ENCODE measurements at regions not wholly inside any gene's neighbourhood (a gene's known extent, or its start where the extent isn't known, plus 50 kb on each side); places are given as distances from the start of the nearest gene placed in this dataset.

DNA sequence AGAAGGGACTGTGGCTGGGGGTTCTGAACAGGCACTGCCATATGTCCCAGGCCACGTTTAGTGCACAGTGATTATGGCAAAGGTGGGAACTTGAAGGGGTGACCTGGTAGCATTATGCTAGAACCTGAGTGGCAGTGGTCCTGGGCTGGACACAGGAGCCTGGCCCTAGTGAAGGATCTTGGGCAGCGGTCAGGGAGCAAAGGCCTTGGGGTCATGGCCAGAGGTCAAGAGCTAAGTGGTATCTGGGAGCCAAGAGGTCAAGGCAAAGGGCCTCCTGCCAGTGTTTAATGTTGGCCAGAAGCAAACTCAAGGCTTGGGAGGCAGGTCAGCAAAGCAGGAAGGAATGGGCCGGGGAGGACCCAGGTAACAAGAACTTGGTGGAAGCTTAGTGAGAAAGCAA, 254.5 kb downstream of the CDH26 start:
- intact Hi-C loops (cut with DNase I; ENCODE audit: low total_unique reads) = no loop called here
- 85 to 95% methylated on average over 3 of the region's 3 CpGs for WGBS, 2 donors
- DNase-seq (ENCODE audit: low spot score in 2 of 2) = no peak
- TF ChIP-seq POLR2A (IDR thresholded peaks at IDR 0.05) = no peak
- TF ChIP-seq, protein P1, sequence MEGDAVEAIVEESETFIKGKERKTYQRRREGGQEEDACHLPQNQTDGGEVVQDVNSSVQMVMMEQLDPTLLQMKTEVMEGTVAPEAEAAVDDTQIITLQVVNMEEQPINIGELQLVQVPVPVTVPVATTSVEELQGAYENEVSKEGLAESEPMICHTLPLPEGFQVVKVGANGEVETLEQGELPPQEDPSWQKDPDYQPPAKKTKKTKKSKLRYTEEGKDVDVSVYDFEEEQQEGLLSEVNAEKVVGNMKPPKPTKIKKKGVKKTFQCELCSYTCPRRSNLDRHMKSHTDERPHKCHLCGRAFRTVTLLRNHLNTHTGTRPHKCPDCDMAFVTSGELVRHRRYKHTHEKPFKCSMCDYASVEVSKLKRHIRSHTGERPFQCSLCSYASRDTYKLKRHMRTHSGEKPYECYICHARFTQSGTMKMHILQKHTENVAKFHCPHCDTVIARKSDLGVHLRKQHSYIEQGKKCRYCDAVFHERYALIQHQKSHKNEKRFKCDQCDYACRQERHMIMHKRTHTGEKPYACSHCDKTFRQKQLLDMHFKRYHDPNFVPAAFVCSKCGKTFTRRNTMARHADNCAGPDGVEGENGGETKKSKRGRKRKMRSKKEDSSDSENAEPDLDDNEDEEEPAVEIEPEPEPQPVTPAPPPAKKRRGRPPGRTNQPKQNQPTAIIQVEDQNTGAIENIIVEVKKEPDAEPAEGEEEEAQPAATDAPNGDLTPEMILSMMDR (IDR thresholded peaks at IDR 0.05) = no peak
- no peak overlapping the region for H3K4me3 ChIP-seq (ENCODE audit: low read depth, poor library complexity, severe bottlenecking)

DNA sequence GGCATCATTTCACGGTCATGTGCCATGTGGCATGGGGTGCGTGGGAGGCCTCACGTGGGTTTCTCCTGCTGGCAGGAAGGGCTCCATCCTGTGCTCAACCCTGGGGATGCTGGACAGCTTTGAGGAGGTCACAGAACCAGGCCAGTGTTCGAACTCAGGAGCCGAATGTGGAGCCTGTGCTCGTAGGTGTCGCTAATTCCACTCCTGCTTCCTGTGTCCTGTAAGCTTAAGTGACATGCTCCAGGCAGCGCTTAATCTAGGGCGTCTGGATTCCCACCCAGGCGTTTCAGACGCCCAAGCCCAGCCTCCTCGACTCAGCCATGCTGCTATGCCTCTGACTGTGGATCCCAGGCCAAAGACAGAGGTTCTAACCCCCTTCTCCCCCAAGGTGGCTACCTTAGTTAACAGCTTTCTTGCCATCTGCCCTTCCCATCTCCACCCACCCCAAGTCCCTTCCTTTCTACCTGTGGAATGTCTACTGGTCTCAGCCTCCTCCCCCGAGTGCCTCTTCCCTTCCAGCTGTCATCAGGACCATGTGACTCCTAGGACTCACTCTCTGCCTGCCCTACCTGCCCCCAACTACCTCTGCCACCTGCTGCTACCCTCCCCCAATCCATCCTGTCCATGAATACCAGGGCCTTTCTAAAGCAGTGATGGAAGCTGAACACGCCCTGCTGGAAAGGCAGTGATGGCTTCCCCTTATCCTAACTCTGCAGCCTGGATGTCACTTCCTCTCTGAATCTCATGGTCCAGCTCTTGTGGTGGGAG, 255.1 kb downstream of the CDH26 start:
- TF ChIP-seq, protein P1 (IDR thresholded peaks at IDR 0.05) = no peak
- TF ChIP-seq POLR2A (IDR thresholded peaks at IDR 0.05) = no peak
- intact Hi-C loops (cut with DNase I; ENCODE audit: low total_unique reads) = no loop called here
- DNase-seq (ENCODE audit: low spot score in 2 of 2) = no peak
- WGBS, 2 donors = 85 to 88% methylated on average over 14 of the region's 14 CpGs
- no peak overlapping the region for H3K4me3 ChIP-seq (ENCODE audit: low read depth, poor library complexity, severe bottlenecking)

DNA sequence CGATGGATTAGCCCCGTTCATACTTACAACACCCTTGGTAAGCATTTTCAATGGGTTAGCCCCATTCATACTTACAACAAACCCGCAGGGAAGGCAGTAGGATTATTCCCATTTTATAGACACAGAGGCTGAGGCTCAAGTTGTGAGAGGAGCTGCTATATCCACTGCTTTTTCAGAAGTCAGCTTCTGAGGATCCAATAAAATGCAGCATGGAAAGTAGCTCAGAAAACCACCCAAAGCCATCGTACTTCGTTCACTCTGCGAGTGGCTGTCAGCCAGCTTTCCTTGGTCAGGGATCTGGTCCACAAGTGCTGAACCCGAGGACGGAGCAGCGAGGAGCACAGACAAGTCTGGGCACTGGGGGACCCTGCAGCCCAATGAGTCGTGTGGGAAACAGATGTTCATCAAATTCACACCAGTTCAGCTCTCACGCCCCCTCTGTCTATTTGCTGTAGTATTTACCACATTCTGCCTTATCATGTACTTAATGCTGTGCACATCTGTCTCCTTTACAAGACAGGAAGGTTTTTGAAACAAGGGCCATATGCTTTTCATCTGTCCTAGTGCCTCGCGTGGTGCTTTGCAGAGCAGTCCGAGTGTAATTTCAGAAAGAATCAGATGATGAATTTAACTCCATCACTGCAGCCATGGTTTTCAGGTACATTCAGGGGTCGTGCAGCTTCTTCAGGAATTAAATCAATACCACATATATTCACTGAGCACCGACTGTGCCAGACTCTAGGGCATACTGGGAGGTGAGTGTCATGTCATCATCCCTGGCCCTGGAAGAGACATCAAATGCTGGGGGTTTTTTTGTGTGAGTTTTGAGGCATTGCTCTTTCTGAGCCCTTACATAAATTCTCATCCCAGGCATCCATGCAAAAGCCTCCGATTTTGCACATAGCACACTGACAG, 256.9 kb downstream of the CDH26 start:
- intact Hi-C loops (cut with DNase I; ENCODE audit: low total_unique reads) = no loop called here
- H3K4me3 ChIP-seq (ENCODE audit: low read depth, poor library complexity, severe bottlenecking) = no peak overlapping the region
- TF ChIP-seq, protein P1 (IDR thresholded peaks at IDR 0.05) = no peak
- TF ChIP-seq POLR2A (IDR thresholded peaks at IDR 0.05) = no peak
- WGBS, 2 donors = 37 to 40% methylated on average over 17 of the region's 17 CpGs
- no peak for DNase-seq (ENCODE audit: low spot score in 2 of 2)

DNA sequence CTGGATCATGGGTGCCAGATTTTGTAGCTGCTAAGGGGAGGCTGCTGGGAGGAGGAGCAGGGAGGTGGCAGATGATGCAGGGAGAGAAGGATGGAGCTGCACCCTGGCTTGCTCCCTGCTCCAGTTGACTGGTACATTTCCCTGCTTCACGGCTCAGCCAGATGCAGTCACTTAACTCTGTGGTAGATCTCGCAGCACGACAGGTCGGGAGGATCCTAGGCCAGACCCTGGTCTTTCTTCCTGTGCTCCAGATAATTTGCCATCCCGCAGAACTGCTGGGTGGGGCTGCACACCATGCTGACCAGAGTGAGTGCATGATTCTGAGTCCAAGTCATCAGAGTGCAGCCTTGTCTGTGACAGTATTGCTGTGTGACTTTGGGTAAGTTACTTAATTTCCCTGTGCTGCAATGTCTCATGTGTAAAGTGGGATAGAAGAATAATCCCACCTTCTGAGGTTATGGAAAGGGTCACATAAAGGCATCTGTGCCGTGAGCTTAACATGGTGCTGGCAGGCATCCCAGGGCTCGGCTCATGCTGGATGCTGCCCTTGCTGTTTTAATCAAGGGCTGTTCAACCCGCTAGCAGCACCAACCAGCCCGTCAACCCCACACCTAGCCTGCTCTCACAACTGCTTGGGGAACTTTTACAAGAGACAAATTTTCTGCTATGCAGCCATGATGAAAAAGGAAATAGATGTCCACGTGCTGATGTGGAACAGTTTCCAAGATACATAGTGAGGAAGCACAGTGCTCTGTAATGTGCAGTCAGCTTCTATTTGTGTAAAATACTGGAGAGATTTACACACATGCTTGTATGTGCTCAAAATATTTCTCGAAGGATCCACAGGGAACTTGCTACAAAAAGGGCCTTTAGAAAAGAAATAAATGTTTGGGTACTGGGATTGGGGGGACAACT, 257.9 kb downstream of the CDH26 start:
- WGBS, 2 donors = 38 to 51% methylated on average over 11 of the region's 11 CpGs
- DNase-seq (ENCODE audit: low spot score in 2 of 2) = no peak
- TF ChIP-seq, protein P1 (IDR thresholded peaks at IDR 0.05) = no peak
- no peak for TF ChIP-seq POLR2A (IDR thresholded peaks at IDR 0.05)
- intact Hi-C loops (cut with DNase I; ENCODE audit: low total_unique reads) = no loop called here
- H3K4me3 ChIP-seq (ENCODE audit: low read depth, poor library complexity, severe bottlenecking) = no peak overlapping the region

DNA sequence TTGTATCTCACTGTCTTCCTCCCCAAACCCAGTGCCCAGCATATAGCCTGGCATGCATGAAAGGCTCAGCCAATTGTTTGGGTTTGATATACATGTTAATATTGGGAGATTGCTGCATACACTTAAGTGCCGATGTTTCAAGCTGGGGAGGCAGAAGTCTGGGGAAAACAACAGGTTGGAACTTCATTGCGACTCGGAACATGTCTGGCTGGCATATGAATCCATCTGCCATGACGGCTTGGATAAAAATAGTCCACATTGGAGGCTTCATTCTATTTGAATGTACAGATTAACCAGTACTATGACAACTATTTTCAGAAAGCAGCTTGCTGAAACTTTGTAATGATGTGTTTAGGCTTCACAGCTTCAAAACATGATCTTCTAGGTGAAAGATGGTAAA, 261.0 kb downstream of the CDH26 start:
- H3K4me3 ChIP-seq (ENCODE audit: low read depth, poor library complexity, severe bottlenecking) = no peak overlapping the region
- intact Hi-C loops (cut with DNase I; ENCODE audit: low total_unique reads) = no loop called here
- DNase-seq (ENCODE audit: low spot score in 2 of 2) = no peak
- no peak for TF ChIP-seq POLR2A (IDR thresholded peaks at IDR 0.05)
- TF ChIP-seq, protein P1 (IDR thresholded peaks at IDR 0.05) = no peak
- WGBS, 2 donors = 66 to 76% methylated on average over 4 of the region's 4 CpGs

All from lower leg skin (tissue), 4 donors.